ENCODE measurements at regions not wholly inside any gene's neighbourhood (a gene's known extent, or its start where the extent isn't known, plus 50 kb on each side); places are given as distances from the start of the nearest gene placed in this dataset.

DNA sequence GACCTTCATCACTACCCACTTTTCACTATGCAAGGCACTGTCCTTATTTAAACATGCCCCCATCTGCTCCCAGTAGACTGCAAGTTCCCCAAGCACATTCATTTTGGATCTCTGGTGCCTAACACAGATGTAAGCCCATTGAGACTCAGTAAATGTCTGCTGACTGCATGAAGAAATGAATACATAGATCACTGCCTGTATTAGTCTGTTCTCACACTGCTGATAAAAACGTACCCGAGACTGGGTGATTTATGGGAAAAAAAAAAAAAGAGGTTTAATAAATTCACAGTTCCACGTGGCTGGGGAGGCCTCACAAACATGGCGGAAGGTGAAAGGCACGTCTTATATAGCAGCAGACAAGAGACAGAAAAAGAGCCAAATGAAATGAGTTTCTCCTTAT is 204.9 kb downstream of the ATG4C start:
- DNase-seq: no peak

DNA sequence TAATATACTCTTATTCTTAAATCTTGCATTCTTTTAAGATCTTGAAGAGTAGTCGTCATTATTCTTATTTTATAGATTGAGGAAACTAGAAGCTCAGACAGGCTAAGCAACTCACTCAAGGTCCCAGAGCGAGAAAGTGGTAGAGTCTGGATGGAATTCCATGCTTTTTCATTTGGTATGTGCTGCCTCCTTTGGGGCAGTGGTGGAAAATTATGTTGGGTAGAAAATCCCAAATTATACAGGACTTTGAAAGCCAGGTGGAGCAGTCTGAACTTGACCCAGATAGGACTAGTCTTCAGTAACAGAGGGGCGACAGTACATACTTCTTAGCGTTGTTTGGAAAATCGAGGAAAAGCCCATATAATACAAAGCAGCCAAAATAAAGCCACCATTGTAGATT is 205.6 kb downstream of the ATG4C start:
- DNase-seq: no peak

DNA sequence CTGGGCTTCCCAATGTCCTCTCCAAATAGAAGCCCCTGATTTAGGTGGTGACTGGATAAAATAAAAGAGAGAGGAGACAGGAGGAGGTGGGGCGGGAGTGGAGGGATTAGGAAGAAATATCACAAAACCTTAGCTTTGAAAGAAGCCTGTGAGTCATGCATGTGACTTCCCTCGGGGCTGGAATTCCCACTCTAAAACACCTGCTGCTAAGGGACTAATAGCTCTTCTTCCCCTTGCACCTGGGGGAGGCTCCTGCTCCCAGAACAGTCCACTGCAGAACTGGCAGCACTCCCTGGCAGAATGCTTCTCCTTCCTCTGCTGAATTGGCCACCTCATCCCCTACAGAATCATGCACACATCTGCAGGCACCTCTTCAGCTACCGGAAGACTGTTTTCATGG is 207.2 kb downstream of the ATG4C start:
- no peak for DNase-seq

DNA sequence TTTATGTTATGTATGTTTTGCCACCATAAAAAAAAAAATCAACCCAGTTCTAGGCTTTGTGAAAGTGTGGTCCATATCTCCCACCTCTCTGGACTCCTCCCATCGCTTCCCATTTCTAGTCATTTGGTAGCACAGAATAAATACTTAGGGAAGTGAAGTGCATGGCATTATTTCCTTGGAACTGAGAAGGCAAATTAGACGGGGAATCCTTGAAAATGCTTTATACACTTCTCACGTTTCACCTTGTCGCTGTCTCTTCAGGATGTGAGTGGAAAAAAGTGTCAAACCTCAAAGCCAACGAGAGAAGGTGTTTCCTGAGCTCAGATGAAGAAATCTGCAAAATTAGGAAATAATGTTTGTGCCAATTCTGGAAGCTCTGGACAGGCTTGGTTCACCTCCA is 209.9 kb downstream of the ATG4C start:
- no peak for DNase-seq

DNA sequence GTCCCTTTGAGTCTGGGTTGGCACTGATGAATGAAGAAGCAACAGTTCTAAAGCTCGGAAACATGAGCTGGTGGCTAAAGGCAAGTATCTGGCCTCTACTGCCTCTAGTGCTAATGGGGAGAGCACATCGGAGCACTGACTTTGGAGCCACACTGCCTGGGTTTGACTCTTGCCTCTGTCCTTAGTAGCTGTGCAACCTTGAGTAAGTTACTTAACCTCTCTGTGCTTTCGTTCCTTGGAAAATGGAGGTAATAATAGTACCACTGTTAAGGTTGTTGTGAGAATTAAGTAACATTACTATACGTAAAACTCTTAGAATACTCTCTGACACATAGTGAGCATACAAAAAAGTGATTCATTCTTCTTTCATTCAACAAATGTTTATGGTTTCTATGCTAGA is 211.2 kb downstream of the ATG4C start:
- DNase-seq: no peak

DNA sequence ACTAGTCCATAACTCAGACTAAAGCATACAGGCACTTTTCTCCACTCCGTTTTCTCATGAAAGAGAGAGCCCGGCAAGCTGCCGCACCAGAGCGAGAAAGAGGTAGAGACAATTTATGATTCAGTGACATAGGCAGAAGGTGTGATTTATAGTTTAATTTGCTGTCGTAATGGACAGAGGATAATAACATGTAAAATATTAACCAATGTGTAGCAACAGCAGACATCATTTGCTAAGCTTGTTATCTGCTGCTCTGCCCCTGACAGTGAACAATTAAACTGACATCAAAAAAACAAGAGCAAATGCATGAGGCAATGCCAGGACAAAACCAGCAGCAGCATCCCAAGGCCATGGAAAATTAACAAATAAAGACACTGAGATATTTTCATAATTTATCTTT is 214.0 kb downstream of the ATG4C start:
- no peak for DNase-seq

DNA sequence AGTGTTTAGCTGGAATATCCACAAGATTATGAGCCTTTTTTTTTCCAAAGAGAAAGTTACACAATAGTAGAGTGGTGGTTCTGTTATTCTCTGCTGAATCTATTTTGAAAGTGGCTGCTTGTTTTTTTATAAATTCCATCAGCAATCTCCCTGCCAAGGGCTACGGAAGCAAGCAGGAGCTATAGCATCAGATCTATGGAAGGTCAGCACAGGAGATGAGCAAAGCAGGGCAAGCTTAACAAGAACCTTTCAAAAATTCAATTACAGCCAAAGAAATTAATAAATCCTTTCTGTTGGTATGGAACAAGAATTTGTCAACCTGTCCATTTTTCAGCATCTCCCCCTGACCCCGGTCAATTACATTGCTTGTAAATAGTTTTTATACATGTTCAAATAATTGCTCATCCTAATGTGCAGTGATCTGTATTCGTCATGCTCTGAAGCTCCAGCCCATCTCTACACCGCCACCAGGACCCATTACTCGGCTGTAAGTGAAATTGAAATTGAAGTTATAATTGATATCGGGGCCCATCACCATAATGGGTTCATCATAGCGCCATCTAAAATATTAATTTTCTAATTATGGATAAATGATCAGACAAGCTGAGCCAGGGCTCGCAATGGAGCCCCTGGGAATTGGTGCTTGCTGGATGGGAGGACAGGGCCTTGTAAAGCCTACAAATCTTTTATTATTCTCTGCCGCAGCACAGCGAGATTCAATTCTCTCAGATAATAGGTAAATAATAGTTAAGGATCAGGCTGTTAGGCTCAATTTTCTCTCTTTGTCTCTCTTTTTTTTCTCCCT is 215.1 kb downstream of the ATG4C start:
- no peak for DNase-seq

DNA sequence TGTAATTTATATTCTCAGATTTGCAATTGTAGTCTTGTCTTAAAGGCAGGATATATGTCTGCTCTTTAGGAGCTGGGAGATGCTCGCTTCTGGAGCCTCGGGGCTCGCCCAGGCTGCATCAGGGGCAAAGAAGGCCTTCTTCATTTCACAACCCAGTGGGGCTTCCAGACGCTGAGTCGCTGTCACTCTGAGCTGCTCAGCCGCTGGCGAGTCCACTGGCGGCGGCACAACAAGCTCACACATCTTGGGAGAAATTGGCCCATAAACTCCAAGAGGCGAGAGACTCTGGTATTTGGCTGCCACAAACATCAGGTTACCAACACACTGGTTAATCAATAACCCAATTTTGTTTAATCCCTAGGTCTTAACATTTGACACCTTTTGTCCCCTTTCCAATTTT is 216.6 kb downstream of the ATG4C start:
- no peak for DNase-seq

DNA sequence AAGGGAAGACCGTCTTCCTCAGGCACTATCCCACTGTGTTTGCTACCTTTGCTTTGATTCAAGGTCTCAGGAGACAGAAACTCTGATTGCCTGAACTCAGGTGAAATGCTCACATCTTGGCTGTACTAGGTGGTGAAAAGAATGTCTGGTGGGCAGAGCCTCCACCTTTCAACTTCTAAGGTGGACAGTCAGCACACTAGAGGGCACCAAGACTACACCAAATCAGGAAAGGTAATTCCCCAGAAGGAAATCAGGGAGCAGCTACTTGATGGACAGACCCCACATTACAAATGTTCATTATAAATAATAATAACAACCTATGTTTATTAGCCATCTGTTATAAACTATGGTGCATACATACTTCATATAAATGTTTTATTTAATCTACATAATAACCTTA is 220.9 kb downstream of the ATG4C start:
- peak in 2 of 14 donors; percentile 3 to 12 for DNase-seq

DNA sequence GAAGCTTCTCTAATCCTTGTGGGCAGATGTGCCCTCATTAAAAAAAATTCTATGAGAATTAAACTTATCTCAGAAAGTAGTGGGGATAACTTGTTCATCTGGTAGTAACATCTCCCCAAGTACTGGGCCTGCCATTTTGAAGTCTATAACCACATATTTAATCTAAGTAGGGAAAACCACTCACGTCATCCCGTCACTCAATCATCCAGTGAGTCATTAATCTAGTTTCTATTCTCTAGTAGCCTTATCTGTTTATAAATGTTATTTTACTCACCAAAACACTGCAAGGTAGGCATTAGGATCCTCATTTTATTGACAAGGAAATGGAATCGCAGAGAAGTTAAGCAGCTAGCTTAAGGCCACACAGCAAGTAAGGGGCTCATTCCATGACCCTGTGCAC is 221.9 kb downstream of the ATG4C start:
- no peak for DNase-seq

DNA sequence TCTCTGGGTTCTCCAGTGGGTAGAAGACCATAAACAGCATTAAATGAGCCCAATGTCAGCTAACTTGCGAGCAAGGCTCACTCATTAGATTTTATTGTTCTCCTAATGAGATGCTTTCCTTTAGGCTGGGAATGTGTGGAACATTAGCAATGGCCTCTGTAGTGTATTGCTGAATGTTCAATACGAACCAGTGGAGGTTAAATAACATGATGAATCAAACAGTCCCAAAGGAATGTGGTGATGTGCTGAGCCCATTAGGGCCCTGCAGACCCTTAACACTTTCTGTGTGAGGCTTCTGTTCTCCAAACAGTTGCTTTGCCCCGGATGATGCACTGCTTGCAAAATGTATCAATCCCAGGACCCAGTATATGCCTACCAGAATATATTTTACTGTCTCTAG is 225.5 kb downstream of the ATG4C start:
- DNase-seq: no peak

DNA sequence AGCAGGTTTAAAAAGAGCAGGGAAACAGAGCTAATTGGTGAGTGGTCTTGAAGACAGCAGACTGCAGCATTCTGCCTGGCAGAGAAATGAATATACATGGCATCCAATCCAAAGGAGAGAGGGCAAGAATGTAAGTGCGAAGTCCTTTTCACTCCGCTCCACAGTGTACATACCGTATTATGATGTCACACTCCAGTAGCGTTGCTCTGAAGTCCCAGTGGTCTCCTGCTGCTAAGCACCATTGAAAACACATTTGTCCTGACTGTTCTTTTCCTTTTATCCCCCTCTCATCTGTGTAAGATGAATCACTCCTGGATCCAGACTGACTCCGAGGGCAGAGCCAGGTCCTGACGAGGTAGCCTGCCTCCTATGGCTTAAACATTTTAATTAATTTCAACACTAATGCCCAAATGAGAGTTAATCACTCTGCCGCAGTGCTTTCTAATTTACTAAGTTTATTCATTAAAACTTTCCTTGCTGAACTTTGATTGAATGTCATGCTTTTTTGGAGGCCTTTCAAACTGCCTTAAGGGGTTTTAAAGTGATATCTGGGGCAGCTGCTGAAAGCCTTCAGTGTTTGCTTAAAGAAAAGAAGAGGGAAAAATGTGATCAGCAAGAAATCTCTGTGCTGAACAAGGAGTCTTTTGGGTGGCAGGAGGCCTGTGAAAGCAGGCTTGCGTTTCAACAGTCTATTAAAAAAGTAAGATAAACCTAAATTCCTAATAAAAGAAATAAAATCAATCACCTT is 227.2 kb downstream of the ATG4C start:
- no peak for DNase-seq

DNA sequence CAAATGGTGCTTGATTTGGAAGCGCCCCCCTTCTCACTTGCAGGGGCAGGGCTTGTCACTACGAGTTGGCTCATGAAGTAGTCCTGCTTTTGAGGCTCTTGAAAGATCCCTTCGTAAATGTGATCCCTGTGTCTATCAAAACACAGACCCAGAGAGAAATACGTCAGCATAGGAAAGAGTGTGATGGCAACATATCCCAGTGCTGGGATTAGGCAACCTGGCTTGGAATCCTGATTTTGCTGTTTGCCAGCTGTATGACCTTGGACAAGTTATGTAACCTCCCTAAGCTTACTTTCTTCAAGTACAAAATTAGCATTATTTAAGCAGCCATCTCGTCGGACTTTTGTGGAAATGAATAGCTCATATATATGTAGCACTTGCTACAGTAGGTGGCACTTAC is 228.4 kb downstream of the ATG4C start:
- DNase-seq: no peak

DNA sequence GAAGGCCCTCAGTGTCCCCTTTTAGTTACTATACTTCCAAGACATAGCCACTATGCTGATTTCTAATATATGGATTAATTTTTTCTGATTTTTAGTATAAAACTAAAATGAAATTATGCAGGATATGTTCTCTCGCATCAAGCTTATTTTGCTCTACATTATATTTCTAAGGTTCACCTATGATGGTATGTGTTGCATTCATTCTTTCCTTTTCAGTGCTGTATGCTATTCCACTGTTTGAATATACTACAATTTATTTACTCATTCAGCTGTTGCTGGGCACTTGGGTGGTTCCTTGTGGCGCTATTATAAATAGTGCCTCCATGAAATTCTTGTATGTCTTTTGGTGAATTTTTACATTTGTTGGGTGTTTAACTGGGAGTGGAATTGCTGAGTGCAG is 230.3 kb downstream of the ATG4C start:
- DNase-seq: no peak

DNA sequence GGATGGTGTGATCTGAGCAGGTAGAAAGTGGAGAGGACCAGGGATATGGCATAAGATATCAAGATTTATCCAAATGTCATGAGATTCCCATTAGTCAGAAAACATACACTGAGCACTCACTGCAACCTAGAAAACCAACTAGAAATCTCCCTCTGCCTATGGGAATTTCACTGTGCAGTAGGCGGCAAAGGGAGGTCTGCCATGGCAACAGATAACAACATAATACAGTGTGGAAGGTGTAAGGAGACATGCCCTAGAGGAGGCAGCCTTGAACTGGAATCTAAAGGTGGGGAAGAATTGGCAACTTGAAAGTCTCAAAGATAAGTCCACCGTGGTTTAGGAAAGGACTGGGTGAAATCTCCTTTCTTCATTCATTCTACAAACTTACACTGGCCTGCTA is 238.4 kb downstream of the ATG4C start:
- DNase-seq: no peak

DNA sequence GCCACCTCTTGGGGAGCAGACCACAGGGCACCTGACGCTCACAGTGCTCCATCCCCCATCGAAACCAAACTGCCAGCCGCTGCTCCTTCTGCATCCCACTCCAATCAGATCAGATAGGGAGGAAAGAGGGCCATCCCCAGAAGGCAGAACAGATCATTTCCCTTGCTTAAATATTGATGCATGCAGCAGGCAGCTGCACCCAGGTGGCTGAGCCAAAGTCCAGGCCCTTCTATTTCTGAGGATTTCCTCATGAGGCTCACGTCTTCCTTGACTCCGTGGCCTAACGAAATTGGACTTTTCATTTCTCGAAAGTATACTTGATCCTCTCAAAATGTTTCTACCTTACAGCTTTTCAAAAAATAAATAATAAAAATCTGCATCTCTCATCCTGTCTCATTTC is 239.2 kb downstream of the ATG4C start:
- no peak for DNase-seq

DNA sequence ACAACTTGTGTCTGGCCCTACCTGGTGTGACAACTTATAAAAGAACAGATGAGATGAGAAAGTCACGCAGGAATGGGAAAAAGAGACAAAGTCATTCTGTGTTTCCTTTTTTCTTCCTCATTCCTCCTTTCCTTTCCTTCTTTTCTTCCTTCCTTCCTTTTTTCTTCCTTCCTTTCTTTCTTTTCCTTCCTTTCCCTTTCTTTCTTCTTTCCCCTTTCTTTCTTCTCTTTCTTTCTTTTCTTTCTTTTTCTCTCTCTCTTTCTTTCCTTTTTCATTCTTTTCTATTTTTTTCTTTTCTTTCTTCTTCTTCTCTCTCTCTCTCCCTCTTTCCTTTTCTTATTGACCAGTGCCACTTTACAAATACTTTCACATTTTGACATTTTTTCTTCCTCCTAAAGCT is 239.7 kb downstream of the ATG4C start:
- DNase-seq: no peak

DNA sequence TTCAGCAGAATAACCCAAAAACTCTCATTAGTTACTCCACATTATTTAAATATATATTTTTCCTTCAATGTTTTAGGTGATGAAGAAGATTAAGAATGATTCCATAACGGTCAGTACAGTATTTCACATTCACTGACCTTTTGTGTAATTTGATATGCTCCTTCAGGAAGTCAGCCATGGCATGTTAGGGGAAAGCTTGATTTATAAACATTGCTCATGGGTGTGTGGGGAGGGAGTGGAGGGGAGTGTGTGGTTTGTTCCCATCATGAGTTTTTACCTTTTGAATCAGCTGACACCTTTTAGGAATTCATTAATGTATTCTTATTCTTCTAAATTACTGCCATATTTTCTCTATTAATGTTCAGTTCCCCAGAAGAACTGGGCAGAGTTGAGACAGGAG is 240.2 kb downstream of the ATG4C start:
- no peak for DNase-seq

DNA sequence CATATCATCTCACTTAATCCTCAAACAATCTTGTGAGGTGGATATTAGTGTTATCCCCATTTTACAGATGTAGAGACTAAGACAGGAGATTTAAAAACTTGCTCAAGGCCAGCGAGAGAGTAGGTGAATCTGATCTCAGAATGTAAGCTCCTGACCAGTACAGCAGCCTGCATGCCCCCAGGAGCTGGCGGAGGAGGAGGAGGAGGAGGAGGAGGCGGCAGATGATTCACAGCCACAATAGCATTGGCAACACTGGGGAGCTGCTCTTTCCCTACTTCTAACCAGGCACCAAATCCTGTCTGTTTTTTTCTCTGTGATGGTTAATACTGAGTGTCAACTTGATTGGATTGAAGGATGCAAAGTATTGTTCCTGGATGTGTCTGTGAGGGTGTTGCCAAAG is 243.2 kb downstream of the ATG4C start:
- no peak for DNase-seq

DNA sequence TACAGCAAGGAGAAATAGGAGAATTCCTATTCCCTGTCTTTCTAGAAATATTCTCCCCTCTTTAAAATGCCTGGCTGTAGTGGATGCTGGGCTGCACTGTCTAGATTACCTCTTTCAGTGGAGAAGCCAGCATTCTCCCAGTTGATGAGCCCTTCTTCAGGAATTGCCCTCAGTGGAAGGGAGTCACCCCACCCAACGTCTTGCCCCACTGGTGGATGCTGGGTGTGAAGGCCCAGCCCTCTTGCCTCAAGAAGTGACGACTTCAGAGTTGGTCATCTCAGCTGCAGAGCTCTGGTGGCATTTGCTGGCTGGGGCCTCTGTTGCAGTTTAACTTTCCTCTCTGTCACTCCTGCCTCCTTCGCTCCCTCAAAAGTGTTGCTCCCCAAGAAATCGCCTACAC is 248.2 kb downstream of the ATG4C start:
- no peak for DNase-seq

DNA sequence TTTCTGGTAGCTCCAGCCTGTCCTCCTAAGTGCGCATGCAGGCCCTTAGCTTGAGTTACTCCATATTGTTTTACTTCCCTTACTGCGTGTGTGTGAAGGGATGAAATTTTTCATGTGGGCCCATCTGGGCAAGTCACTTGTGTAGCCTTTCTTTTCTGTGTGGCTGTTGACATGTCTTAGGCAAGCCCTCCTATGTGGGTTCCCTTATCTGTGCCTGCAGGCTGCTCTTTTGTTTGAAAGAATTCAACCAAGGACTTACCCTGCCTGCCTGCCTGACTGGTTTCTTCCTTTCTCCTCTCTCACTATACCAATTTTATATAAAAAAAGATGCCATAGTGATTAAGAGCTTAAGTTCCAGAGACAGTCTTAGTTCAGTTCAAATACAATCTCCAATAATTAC is 249.3 kb downstream of the ATG4C start:
- no peak for DNase-seq

DNA sequence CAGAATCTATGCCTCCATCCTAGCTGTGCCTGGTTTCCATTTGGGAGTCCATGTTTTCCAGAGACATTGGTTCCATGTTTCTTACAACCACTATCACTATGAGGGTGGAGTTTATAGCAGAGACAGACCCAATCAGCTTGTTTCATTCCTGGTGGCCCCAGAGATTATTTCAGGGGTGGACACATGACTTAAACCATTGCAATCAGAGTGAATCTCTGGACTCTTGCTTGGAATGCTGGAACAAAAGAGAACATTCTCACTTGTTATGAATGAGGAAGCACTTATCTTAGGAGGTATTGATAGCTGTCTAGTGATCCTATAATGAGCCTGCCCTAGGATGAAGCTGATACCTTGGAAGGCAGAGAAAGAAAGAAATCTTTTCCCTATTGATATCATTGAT is 250.3 kb downstream of the ATG4C start:
- DNase-seq: no peak

DNA sequence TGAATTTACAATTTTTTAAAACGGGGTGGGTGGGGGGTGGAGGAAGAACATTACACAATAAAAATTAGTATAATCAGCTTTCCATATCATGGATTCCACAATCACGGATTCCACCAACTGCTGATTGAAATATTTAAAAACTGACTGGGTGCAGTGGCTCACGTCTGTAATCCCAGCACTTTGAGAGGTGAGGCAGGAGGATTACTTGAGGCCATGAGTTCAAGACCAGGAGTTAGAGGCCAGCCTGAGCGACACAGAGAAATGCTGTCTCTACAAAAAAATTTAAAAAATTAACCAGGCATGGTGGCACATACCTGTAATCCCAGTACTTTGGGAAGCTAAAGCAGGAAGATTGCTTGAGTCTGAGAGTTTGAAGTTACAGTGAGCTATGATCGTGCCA is 254.7 kb downstream of the ATG4C start:
- DNase-seq: no peak

DNA sequence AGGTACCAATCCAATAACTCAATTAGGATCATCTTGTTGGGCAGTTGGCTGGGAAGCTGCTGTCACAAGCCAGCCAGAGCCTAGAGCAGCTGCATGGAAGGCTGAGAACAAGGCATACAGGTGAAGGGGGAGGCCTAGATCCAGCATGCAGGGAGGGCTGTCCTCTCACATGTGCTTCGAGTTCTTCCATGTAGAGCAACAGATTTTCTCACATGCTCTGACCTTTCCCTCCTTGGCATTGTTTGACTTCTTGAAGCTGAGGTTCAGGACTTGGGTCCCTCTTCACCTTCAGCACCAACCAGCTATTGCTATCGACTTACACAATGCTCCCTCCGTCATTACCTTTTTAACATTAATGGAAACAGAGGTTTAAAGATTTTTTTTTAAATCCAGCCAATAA is 257.7 kb downstream of the ATG4C start:
- DNase-seq: no peak

Data from C1 segment of cervical spinal cord (tissue), 14 donors.